CD14-positive monocyte (primary cell): ENCODE measurements at regions not wholly inside any gene's neighbourhood (a gene's known extent, or its start where the extent isn't known, plus 50 kb on each side); places are given as distances from the start of the nearest gene placed in this dataset.

Experiments
- DNase-seq, 3 donors: peaks; one replicate each; pipeline ENCODE4 v3.0.0-alpha.2; 2011 to 2022
- H2AFZ ChIP-seq: 2 replicates; pipeline ENCODE4 v1.6.0; 2012; ENCODE audit warnings: mild to moderate bottlenecking, low read depth, low read length, inconsistent platforms; ENCODE audit not compliant: insufficient read depth, poor library complexity, severe bottlenecking
- H3K27ac ChIP-seq, 2 donors: 1 replicate in 1 of 2; 2 replicates in 1 of 2; pipeline ENCODE4 v1.5.1; 2012 to 2013; ENCODE audit warnings: low read length in 2 of 2, control low read depth in 1 of 2, inconsistent platforms in 1 of 2, low read depth in 1 of 2, mild to moderate bottlenecking in 1 of 2
- H3K27me3 ChIP-seq, 2 donors: one replicate each; pipeline versions ENCODE4 v1.6.0 to v1.6.1; 2011 to 2013; ENCODE audit warnings: low read length in 2 of 2; ENCODE audit not compliant: control insufficient read depth in 2 of 2, insufficient read depth in 2 of 2
- H3K36me3 ChIP-seq, 2 donors: replicated peaks in 1 of 2; 1 replicate in 1 of 2; 2 replicates in 1 of 2; pipeline versions ENCODE4 v1.5.1 to v1.6.1; 2012 to 2013; ENCODE audit warnings: low read length in 2 of 2, control low read depth in 1 of 2, inconsistent platforms in 1 of 2, mild to moderate bottlenecking in 1 of 2; ENCODE audit not compliant: insufficient read depth in 2 of 2, control insufficient read depth in 1 of 2
- H3K4me1 ChIP-seq, 2 donors: 1 replicate in 1 of 2; 2 replicates in 1 of 2; pipeline versions ENCODE4 v1.5.1 to v1.6.1; 2012 to 2013; ENCODE audit warnings: low read length in 2 of 2, control low read depth in 1 of 2, inconsistent platforms in 1 of 2, mild to moderate bottlenecking in 1 of 2, moderate library complexity in 1 of 2; ENCODE audit not compliant: insufficient read depth in 2 of 2, control insufficient read depth in 1 of 2
- H3K4me2 ChIP-seq: replicated peaks from 2 replicates; pipeline ENCODE3; 2012; ENCODE audit warnings: low read length, moderate library complexity, mild to moderate bottlenecking; ENCODE audit not compliant: poor library complexity, severe bottlenecking; ENCODE audit errors: extremely low read depth
- H3K4me3 ChIP-seq, 3 experiments: fragments of 200-600 bp in 1 of 3; sonication (generic) in 1 of 3; replicated peaks in 1 of 3; 1 replicate in 2 of 3; 2 replicates in 1 of 3; pipeline ENCODE4 v1.5.1; 2011 to 2013; ENCODE audit warnings: low read length in 3 of 3, mild to moderate bottlenecking in 3 of 3, control low read depth in 2 of 3, low read depth in 2 of 3, inconsistent platforms in 1 of 3, moderate library complexity in 1 of 3
- H3K79me2 ChIP-seq: 2 replicates; pipeline ENCODE4 v1.6.0; 2012; ENCODE audit warnings: mild to moderate bottlenecking, control low read depth, inconsistent platforms, low read length, moderate library complexity; ENCODE audit not compliant: insufficient read depth
- H3K9ac ChIP-seq: 2 replicates; pipeline ENCODE4 v1.6.0; 2017; ENCODE audit warnings: low read length, mild to moderate bottlenecking; ENCODE audit not compliant: insufficient read depth, poor library complexity, severe bottlenecking
- H3K9me3 ChIP-seq, 2 donors: replicated peaks in 1 of 2; 1 replicate in 1 of 2; 2 replicates in 1 of 2; pipeline versions ENCODE4 v1.5.1 to v1.6.1; 2012 to 2013; ENCODE audit warnings: low read length in 2 of 2, control low read depth in 1 of 2; ENCODE audit not compliant: control insufficient read depth in 1 of 2, insufficient read depth in 1 of 2
- H4K20me1 ChIP-seq: 2 replicates; pipeline ENCODE4 v1.6.0; 2012; ENCODE audit warnings: mild to moderate bottlenecking, low read length, control low read depth, moderate library complexity; ENCODE audit not compliant: insufficient read depth
- H3K27ac Mint-ChIP-seq, 7 donors: one replicate each; pipeline ENCODE4 v1.8.0; 2020; ENCODE audit warnings: mild to moderate bottlenecking in 7 of 7, mixed read lengths in 7 of 7, moderate library complexity in 6 of 7, inconsistent platforms in 2 of 7
- H3K27me3 Mint-ChIP-seq, 3 donors: one replicate each; pipeline ENCODE4 v1.8.0; 2021 to 2022; ENCODE audit warnings: low read depth in 3 of 3, mild to moderate bottlenecking in 3 of 3, mixed read lengths in 3 of 3, moderate library complexity in 3 of 3, inconsistent platforms in 1 of 3
- H3K36me3 Mint-ChIP-seq, 2 donors: one replicate each; pipeline ENCODE4 v1.8.0; 2020; ENCODE audit warnings: mixed read lengths in 2 of 2, inconsistent platforms in 1 of 2, mild to moderate bottlenecking in 1 of 2
- H3K4me1 Mint-ChIP-seq: one replicate; pipeline ENCODE4 v1.8.0; 2020; ENCODE audit warnings: mild to moderate bottlenecking, mixed read lengths
- H3K4me3 Mint-ChIP-seq, 2 donors: one replicate each; pipeline ENCODE4 v1.8.0; 2020; ENCODE audit warnings: mild to moderate bottlenecking in 2 of 2, mixed read lengths in 2 of 2, moderate library complexity in 1 of 2
- H3K9me3 Mint-ChIP-seq, 7 donors: one replicate each; pipeline ENCODE4 v1.8.0; 2020 to 2022; ENCODE audit warnings: mixed read lengths in 7 of 7, mild to moderate bottlenecking in 6 of 7, moderate library complexity in 6 of 7, inconsistent platforms in 2 of 7
- CTCF ChIP-seq: fragments of 200-600 bp; IDR thresholded peaks from one replicate; pipeline ENCODE4 v1.8.0; 2022; ENCODE audit warnings: antibody characterized with exemption, mild to moderate bottlenecking
- WGBS: methylation state at CpG from one replicate; pipeline ENCODE4 v1.1.5; 2013; ENCODE audit warnings: missing lambda C conversion rate; ENCODE audit not compliant: insufficient coverage; 5-methylcytosine and 5-hydroxymethylcytosine counted together
- intact Hi-C, 2 donors: fragments of 100-400 bp; cut with micrococcal nuclease; formaldehyde crosslinking; loops; one replicate each; pipeline versions ENCODE4 v1.15.0 to v1.15.1; 2023

- Histone ChIP-seq H3K9ac (no peak overlapping the region), H3K79me2 (no peaks in the 10 kb centered on the region), H2AFZ (no peak overlapping the region), H4K20me1 (no peaks in the 10 kb centered on the region), H3K36me3 (no peaks in the 10 kb centered on the region), H3K4me3 (no peak overlapping the region), H3K27ac (no peak overlapping the region), H3K4me2 (no peak overlapping the region), H3K4me1 (no peaks in the 10 kb centered on the region), H3K9me3 (no peaks in the 10 kb centered on the region), H3K27me3 (no peaks in the 10 kb centered on the region)
- no peak for TF ChIP-seq CTCF
- H3K36me3 Mint-ChIP-seq: no peaks in the 10 kb centered on the region
- WGBS: 95% methylated on average over 14 of the region's 21 CpGs
- intact Hi-C loops: no loop called here
- peaks cover 0 to 2% (median 0%) of the 10 kb centered on the region in 7 donors for H3K9me3 Mint-ChIP-seq
- DNase-seq: no peak
- H3K27me3 Mint-ChIP-seq: peaks cover 4 to 16% (median 13%) of the 10 kb centered on the region in 3 donors
- no peak overlapping the region for H3K4me3 Mint-ChIP-seq
- H3K4me1 Mint-ChIP-seq: no peaks in the 10 kb centered on the region
- H3K27ac Mint-ChIP-seq: no peak overlapping the region
These were observed 77.2 kb upstream of the ADRA2C start for GRCh38 chr4:3689006-3689405.

GRCh38 chr4:3688018-3688998 lies 77.9 kb upstream of the ADRA2C start:
- Mint-ChIP-seq H3K4me1 (no peaks in the 10 kb centered on the region), H3K36me3 (no peaks in the 10 kb centered on the region), H3K9me3 (peaks cover 0 to under 1% (median 0%) of the 10 kb centered on the region in 7 donors), H3K27ac (no peak overlapping the region), H3K4me3 (no peak overlapping the region), H3K27me3 (peaks cover 4 to 10% (median 9%) of the 10 kb centered on the region in 3 donors)
- DNase-seq: no peak
- Histone ChIP-seq H4K20me1 (no peaks in the 10 kb centered on the region), H3K36me3 (no peaks in the 10 kb centered on the region), H3K79me2 (no peaks in the 10 kb centered on the region), H3K9ac (no peak overlapping the region), H3K4me3 (no peak overlapping the region), H3K4me2 (no peak overlapping the region), H3K9me3 (no peaks in the 10 kb centered on the region), H3K27me3 (no peaks in the 10 kb centered on the region), H3K27ac (no peak overlapping the region), H2AFZ (no peak overlapping the region), H3K4me1 (no peaks in the 10 kb centered on the region)
- intact Hi-C loops: no loop called here
- 95% methylated on average over 17 of the region's 24 CpGs for WGBS
- no peak for TF ChIP-seq CTCF
